Peyer's patch (tissue), 4 donors: ENCODE measurements at regions not wholly inside any gene's neighbourhood (a gene's known extent, or its start where the extent isn't known, plus 50 kb on each side); places are given as distances from the start of the nearest gene placed in this dataset.

ENCODE experiments used
- DNase-seq, 3 donors: peaks; one replicate each; pipeline ENCODE4 v3.0.0-alpha.2; 2017 to 2019
- H3K27ac ChIP-seq, 4 donors: fragments of 200-600 bp; sonication (generic); one replicate each; pipeline ENCODE4 v1.5.1; 2016 to 2019
- H3K27me3 ChIP-seq, 2 donors: fragments of 200-600 bp; sonication (generic); one replicate each; pipeline ENCODE4 v1.5.1; 2019
- H3K36me3 ChIP-seq, 3 donors: fragments of 200-600 bp; sonication (generic); one replicate each; pipeline ENCODE4 v1.5.1; 2016 to 2019
- H3K4me1 ChIP-seq, 4 donors: fragments of 200-600 bp; sonication (generic); one replicate each; pipeline ENCODE4 v1.5.1; 2016 to 2019
- H3K4me3 ChIP-seq, 4 donors: fragments of 200-600 bp; sonication (generic); 1 replicate in 3 of 4; 2 replicates in 1 of 4; pipeline ENCODE4 v1.5.1; 2016 to 2019; ENCODE audit warnings: mild to moderate bottlenecking in 1 of 4
- H3K9me3 ChIP-seq, 4 donors: fragments of 200-600 bp; sonication (generic); one replicate each; pipeline ENCODE4 v1.5.1; 2016 to 2019; ENCODE audit warnings: mild to moderate bottlenecking in 1 of 4
- POLR2A ChIP-seq, 2 donors: fragments of 450-650 bp; IDR thresholded peaks; one replicate each; pipeline ENCODE4 v1.5.1; 2017; ENCODE audit warnings: antibody characterized with exemption in 2 of 2, mild to moderate bottlenecking in 2 of 2, moderate library complexity in 2 of 2
- TF ChIP-seq, protein P1 (sequence below), 6 experiments: fragments of 450-650 bp in 4 of 6; fragments of 200-600 bp in 2 of 6; sonication (generic) in 1 of 6; IDR thresholded peaks; one replicate each; pipeline ENCODE4 v1.5.1; 2017 to 2019; ENCODE audit warnings: antibody characterized with exemption in 6 of 6, mild to moderate bottlenecking in 3 of 6, moderate library complexity in 1 of 6

DNA sequence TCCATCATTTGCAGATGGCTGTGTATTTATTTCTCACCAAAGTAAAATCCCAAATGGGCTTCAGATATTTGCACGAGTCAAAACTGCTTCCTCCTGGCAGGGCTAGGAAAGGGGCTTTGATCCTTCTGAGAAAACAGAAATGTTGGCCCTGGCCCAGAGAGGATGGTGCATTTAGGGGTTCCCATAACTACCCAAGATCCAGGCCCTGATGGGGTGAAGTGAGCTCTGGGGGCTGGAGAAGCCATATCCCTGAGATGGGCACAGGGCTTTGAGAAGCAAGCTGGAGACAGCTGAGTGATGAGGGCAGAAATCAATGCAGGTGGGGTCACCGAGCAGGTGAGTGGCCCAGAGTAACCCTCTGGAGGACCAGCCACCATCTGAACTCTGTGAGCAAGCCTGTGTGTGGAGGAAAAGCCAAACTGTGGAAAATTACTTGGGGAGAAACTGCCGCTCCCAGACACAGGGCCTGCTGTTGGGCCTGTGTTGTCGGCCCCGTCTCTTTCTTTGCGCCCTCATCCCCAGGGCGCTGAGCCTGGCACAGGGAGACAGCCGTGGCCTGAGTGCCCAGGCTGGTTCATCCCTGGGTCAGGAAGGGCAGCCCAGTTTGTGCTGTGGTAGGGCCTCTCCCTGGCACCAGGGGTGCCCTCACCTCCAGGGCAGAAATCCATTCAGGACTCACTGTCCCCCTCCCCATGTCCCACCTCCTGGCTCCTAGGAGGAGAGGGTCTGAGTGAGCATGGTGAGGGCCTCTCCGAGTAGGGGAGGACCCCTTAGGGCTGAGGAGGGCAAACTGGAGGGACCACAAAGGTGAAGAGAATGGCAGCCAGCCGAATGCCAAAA is 167.8 kb upstream of the HAAO start:
- H3K27me3 ChIP-seq: no peaks in the 10 kb centered on the region
- H3K27ac ChIP-seq: peak overlapping the region; percentile 56 to 76 (median 65)
- DNase-seq: no peak
- peaks cover 0 to 37% (median 7%) of the 10 kb centered on the region in 4 donors for H3K4me1 ChIP-seq
- H3K9me3 ChIP-seq: no peaks in the 10 kb centered on the region
- no peaks in the 10 kb centered on the region for H3K36me3 ChIP-seq
- no peak for TF ChIP-seq POLR2A (IDR thresholded peaks at IDR 0.05)
- TF ChIP-seq, protein P1, sequence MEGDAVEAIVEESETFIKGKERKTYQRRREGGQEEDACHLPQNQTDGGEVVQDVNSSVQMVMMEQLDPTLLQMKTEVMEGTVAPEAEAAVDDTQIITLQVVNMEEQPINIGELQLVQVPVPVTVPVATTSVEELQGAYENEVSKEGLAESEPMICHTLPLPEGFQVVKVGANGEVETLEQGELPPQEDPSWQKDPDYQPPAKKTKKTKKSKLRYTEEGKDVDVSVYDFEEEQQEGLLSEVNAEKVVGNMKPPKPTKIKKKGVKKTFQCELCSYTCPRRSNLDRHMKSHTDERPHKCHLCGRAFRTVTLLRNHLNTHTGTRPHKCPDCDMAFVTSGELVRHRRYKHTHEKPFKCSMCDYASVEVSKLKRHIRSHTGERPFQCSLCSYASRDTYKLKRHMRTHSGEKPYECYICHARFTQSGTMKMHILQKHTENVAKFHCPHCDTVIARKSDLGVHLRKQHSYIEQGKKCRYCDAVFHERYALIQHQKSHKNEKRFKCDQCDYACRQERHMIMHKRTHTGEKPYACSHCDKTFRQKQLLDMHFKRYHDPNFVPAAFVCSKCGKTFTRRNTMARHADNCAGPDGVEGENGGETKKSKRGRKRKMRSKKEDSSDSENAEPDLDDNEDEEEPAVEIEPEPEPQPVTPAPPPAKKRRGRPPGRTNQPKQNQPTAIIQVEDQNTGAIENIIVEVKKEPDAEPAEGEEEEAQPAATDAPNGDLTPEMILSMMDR (IDR thresholded peaks at IDR 0.05): no peak
- no peak overlapping the region for H3K4me3 ChIP-seq

DNA sequence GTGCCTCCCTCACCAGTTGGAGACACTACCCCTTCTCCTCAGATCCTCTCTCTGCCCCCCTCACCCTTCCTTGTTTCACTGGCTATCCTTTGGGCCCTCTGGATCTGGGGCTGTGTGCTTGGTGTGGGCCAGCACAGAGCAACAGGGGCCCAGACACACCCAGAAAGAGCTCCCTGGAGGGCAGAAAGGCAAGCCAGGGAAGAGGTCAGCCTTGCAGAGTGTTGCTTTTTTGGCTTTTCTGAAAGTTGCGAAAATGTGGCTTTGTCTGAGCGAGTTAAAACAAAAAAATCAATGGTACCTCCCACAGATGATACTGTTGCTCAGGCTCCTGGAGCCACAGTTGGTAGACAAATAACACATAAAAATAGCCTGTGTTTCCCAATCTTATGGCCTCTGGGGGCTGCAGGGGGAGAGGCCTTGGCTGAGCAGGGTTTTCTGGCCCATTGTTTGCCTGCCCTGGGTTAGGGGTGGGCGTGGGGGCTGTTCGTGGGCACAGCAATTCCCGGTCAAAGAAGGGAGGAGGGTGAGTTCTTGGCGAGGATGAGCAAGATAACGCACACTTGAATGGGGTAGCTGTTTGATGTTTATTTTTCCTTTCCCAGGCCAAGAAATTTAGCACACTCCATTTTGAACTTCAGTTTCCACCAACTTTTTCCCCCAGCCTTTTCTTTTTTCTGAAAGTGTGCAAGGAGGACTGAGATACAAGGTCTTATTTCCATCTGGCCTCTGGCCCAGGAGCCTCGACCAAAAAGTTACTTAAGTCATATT is 167.0 kb upstream of the HAAO start:
- Histone ChIP-seq H3K9me3 (no peaks in the 10 kb centered on the region), H3K4me3 (no peak overlapping the region), H3K27me3 (no peaks in the 10 kb centered on the region), H3K4me1 (peaks cover 0 to 37% (median 7%) of the 10 kb centered on the region in 4 donors), H3K27ac (peak overlapping the region; percentile 43 to 76 (median 57)), H3K36me3 (no peaks in the 10 kb centered on the region)
- DNase-seq: no peak
- no peak for TF ChIP-seq POLR2A (IDR thresholded peaks at IDR 0.05)

DNA sequence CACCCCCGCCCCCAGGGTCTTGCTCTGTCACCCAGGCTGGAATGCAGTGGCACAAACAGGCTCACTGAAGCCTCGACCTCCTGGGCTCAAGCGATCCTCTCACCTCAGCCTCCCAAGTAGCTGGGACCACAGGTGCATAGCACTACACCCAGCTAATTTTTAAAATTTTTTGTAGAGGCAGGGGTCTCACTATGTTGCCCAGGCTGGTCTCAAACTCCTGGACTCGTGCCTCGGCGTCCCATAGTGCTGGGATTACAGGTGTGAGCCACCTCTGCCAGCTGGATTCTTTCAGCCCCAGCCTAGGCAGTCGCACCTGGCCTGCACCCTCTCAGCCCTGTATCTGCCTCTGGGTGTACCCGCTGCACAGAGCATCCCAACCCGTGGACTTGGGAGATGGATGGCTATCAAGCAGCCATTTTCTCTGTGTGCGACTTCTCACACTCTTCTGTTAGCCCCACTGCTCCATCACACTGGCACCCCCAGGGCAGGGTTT is 166.4 kb upstream of the HAAO start:
- TF ChIP-seq POLR2A (IDR thresholded peaks at IDR 0.05): no peak
- TF ChIP-seq, protein P1 (IDR thresholded peaks at IDR 0.05): no peak
- no peak overlapping the region for H3K4me3 ChIP-seq
- peak overlapping the region; percentile 43 to 76 (median 57) for H3K27ac ChIP-seq
- H3K36me3 ChIP-seq: no peaks in the 10 kb centered on the region
- DNase-seq: no peak
- H3K27me3 ChIP-seq: no peaks in the 10 kb centered on the region
- no peaks in the 10 kb centered on the region for H3K9me3 ChIP-seq
- peaks cover 0 to 43% (median 7%) of the 10 kb centered on the region in 4 donors for H3K4me1 ChIP-seq

DNA sequence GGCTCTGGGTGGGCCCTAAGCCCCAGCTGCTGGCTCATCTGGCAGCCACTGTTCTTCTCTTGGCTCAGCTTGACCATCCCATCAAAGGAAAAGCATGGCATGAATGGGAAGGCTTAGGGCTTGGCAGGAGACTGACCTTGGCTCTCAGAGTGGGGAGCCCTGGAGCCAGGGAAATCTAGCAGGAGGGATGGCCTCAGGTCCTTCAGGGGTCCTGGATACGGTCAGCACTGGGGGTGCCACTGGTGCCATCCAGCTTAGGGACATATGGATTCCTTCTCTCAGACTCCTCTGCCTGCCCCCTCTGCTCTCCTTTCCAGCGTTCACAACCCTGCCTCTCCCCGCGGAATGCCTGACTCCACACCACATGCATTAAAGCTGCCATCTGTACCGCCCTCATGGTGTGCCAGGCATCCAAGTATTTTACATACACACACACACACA is 165.5 kb upstream of the HAAO start:
- Histone ChIP-seq H3K36me3 (no peaks in the 10 kb centered on the region), H3K27me3 (no peaks in the 10 kb centered on the region), H3K4me1 (peaks cover 0 to 44% (median 7%) of the 10 kb centered on the region in 4 donors), H3K27ac (peak overlapping the region in 2 of 4 donors; percentile 0 to 7), H3K9me3 (no peaks in the 10 kb centered on the region), H3K4me3 (no peak overlapping the region)
- no peak for DNase-seq
- TF ChIP-seq POLR2A (IDR thresholded peaks at IDR 0.05): no peak
- TF ChIP-seq, protein P1 (IDR thresholded peaks at IDR 0.05): no peak

DNA sequence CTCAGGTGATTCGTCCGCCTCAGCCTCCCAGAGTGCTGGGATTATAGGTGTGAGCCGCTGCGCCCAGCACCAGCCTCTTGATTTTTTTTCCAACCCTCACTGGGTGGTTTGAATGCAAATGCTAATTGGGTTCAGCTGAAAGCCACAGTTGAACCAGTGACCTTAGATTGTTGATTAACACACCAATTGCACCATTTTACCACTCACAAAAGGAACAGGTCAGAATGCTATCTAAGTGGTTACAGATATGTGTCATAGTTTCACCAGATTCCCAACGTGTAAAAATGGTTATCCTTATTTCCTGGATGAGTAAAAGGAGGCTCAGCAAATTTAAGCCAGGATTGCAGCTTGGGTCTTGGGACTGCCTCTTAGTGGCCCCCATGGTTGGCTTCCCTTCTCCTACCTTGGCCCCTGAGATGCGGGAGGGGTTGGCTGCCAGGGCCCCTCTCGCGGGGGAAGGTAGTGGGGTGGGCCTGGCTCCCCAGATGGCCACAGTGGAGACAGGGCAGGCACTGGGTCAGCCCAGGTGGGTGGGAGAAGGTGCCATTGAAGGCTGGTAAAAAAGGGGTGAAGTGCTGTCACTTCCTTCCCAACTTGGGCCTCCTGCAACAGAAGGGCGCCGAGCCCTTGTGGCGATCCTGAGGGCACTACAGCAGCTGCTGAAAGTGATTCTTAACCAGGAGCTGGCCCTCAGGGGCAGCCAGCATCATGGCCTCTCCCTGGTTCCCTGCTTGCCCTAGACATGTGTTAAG is 164.9 kb upstream of the HAAO start:
- H3K27ac ChIP-seq: peak overlapping the region; percentile 0 to 68 (median 31)
- no peak for DNase-seq
- H3K4me1 ChIP-seq: peaks cover 0 to 39% (median 5%) of the 10 kb centered on the region in 4 donors
- H3K9me3 ChIP-seq: no peaks in the 10 kb centered on the region
- no peaks in the 10 kb centered on the region for H3K36me3 ChIP-seq
- H3K27me3 ChIP-seq: no peaks in the 10 kb centered on the region
- H3K4me3 ChIP-seq: no peak overlapping the region
- TF ChIP-seq POLR2A (IDR thresholded peaks at IDR 0.05): no peak
- TF ChIP-seq, protein P1 (IDR thresholded peaks at IDR 0.05): no peak
